NCI-H1694 treated with DMSO at 0.1 percent for 48 hours (cell line): ENCODE measurements at regions not wholly inside any gene's neighbourhood (a gene's known extent, or its start where the extent isn't known, plus 50 kb on each side); places are given as distances from the start of the nearest gene placed in this dataset.
"Not testable (repeated sequence)": the region's sequence is repeated elsewhere in the genome, so short reads cannot be mapped to it uniquely, and the experiment has no call there.

Source experiments
- DNase-seq: peaks from one replicate; lab custom pipeline; 2025; lab: John Stamatoyannopoulos, UW

DNA sequence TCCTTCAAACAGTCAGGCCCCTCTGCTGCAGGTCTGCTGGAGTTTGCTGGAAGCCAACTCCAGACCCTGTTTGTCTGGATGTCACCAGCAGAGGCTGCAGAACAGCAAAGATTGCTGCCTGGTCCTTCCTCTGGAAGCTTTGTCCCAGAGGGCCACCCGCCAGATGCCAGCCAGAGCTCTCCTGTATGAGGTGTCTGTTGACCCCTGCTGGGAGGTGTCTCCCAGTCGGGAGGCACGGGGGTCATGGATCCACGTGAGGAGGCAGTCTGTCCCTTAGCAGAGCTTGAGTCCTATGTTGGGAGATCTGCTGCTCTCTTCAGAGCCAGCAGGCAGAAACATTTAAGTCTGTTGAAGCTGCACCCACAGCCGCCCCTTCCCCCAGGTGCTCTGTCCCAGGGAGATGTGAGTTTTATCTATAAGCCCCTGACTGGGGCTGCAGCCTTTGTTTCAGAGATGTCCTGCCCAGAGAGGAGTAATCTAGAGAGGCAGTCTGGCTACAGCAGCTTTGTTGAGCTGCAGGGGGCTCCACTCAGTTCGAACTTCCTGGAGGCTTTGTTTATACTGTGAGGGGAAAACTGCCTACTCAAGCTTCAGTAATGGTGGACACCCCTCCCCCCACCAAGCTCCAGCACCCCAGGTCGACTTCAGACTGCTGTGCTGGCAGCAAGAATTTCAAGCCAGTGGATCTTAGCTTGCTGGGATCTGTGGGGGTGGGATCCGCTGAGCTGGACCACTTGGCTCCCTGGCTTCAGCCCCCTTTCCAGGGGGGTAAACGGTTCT is 72.1 kb downstream of the OGFRL1 start:
- DNase-seq, result not testable (repeated sequence)

GRCh38 chr6:71364889-71365542 is 76.4 kb downstream of the OGFRL1 start:
- DNase-seq, result no peak

- DNase-seq, result no peak
Observed at GRCh38 chr6:71367756-71368155, 79.1 kb downstream of the OGFRL1 start.

GRCh38 chr6:71368284-71368683 is 79.7 kb downstream of the OGFRL1 start:
- no peak for DNase-seq

DNA sequence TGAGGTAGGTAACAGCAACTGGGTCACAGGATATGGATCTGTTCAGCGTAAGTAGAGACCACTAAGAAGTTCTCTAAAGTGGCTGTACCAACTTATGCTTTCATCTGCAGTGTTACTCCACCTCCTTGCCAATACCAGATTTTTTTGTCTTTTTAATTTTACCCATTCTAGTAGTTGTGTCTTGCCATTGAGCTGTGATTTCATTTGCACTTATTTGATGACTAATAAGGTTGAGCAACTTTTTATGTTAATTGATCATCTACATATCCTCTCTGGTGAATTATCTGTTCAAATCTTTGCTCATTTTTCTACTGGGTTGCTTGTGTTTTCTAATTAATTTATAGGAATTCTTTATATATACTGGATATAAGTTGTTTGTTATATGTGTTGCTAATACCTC is 82.9 kb downstream of the OGFRL1 start:
- DNase-seq, result no peak

GRCh38 chr6:71373943-71374342 is 85.3 kb downstream of the OGFRL1 start:
- DNase-seq, result no peak

- no peak for DNase-seq
Observed at GRCh38 chr6:71375676-71376075, 87.1 kb downstream of the OGFRL1 start.

- no peak for DNase-seq
Observed at GRCh38 chr6:71376830-71377229, 88.2 kb downstream of the OGFRL1 start.

GRCh38 chr6:71383476-71383875 is 94.9 kb downstream of the OGFRL1 start:
- no peak for DNase-seq

DNA sequence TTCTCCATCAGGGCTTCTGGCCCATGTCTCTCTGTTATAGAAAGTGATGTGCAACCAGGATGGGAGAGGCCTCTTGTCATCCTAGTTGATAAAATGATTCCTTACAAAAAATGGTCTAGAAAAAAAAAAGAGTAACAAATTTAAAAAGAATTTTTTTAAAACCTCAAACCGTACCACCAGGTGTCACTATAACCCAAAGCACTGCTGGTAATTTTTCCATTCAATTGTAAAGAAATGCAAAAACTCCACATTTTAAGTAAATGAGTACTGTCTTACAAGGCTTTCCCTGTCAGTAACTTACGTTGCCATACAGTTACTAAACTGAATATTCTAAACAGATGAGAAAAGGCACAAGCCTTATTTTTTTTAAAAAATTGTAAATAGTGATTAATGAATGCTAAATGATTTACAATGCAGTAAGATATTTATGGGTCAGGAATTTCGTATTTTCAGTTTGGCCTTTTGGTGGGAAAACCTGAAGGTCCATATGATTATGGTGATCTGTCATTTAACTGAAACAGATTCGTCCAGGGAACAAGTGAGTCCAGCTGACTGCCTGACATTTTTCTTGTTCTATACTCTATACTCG is 95.4 kb downstream of the OGFRL1 start:
- peak; percentile 51 for DNase-seq

GRCh38 chr6:71385111-71385822 is 96.7 kb downstream of the OGFRL1 start:
- no peak for DNase-seq

- DNase-seq, result no peak
Observed at GRCh38 chr6:71386215-71386614, 97.6 kb downstream of the OGFRL1 start.

DNA sequence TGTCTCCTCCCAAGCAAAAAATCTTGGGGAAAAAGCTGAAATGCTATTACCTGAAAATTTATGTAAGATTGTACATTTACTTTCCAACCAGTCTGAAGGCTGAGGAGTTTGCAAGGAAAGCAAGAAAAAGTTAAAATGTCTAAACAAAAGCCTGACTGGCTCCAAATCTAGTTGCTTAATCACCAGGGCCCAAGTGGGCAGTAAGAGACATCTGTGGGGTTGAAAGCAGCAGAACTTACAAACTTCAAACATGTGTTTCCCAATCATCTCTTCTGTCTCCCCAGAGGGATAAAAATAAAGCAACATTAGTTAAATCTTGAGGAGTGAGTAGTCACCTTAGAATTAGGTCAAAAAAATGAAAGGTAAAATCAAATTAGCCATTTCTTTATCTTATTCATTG is 98.6 kb downstream of the OGFRL1 start:
- DNase-seq, result no peak

DNA sequence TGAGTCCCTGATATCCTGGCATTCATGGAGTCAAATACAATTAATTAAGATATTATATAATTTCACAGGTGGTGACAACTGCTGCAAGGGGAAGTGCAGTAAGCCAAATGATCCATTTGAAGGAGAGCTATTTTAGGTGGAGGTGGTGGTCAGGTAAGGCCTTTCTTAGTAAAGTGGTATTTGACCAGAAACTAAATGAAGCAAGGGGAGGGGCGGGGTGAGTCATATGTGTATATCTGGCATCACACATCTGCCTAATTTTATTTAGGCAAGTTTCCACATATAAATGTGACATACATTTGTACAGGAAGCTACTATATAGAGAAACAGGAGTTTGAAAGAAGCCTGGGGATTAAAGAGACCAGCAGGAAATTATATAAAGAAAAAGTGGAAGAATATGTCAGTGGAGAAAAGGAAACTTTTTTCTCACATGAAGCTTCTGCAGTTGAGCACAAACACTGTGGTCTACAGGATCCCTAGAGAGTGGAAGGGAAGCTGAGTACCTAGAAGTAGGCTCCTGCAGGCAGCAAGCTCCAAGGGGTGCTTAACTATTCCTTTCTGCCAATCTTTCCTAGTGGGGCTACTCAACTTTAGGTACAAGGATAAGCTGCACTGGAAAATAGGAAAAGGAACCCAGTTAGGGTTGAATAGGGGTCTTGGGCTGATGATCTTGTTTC is 99.6 kb downstream of the OGFRL1 start:
- no peak for DNase-seq

- DNase-seq, result no peak
Observed at GRCh38 chr6:71388856-71389527, 100.4 kb downstream of the OGFRL1 start.

- DNase-seq, result no peak
Observed at GRCh38 chr6:71391126-71391525, 102.5 kb downstream of the OGFRL1 start.

GRCh38 chr6:71392276-71392675 is 103.7 kb downstream of the OGFRL1 start:
- no peak for DNase-seq

- no peak for DNase-seq
Observed at GRCh38 chr6:71393471-71393870, 104.9 kb downstream of the OGFRL1 start.

DNA sequence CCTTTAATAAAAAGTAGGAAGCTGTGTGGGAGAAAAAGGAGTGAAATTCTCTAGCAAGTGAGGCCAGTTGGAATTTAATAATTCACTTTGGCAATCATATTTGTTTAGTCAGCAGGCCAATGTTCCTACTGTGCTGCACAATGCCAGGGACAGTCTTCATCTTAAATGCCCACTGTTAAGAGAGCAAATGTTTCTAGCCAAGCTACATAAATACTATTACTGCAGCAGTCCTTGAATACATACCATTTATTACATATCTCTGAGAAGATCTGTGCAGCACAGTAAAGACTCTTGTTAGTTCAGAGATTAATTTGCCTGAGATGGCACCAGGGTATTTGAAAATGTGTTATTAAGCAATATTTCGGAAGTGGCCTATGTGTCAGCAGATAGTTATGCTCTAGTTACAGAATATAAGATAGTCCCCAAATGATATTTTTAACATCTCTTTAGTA is 105.4 kb downstream of the OGFRL1 start:
- no peak for DNase-seq

DNA sequence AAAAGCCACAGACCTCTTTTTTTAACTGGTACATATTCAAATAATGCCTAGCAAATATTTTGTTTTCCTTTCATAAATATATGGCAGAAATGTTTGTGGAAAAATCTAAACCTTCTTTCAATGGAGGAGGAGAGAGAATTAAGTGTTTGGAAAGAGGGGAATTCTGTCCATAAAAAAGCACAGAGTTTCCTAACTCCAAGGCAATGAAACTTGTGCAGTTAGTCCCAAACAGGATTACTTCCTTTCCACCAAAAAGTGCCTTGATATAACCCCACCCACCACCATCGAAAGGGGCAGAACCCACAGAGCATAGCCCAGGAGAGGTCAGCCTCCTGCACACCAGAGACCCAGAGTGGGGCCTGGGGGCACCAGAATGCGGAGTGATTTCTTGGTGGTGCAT is 106.3 kb downstream of the OGFRL1 start:
- no peak for DNase-seq

GRCh38 chr6:71395731-71396409 is 107.3 kb downstream of the OGFRL1 start:
- peak; percentile 55 for DNase-seq
